Inflammatory macrophage treated with lipopolysaccharide for 1 hour (primary cell): ENCODE measurements at regions not wholly inside any gene's neighbourhood (a gene's known extent, or its start where the extent isn't known, plus 50 kb on each side); places are given as distances from the start of the nearest gene placed in this dataset.

ENCODE experiments used
- DNase-seq, 2 donors: peaks; one replicate each; pipeline ENCODE4 v3.0.0-alpha.2; 2020 to 2022

- no peak for DNase-seq
Measured at GRCh38 chr13:106818971-106819370, 251.0 kb upstream of the ARGLU1 start.

- no peak for DNase-seq
Measured at GRCh38 chr13:106815545-106815944, 247.6 kb upstream of the ARGLU1 start.

- no peak for DNase-seq
Measured at GRCh38 chr13:106814463-106814862, 246.5 kb upstream of the ARGLU1 start.

- no peak for DNase-seq
Measured at GRCh38 chr13:106810069-106810468, 242.1 kb upstream of the ARGLU1 start.

GRCh38 chr13:106804991-106805390 lies 237.1 kb upstream of the ARGLU1 start:
- DNase-seq = no peak

GRCh38 chr13:106802917-106803316 lies 235.0 kb upstream of the ARGLU1 start:
- no peak for DNase-seq

GRCh38 chr13:106799781-106800335 lies 231.9 kb upstream of the ARGLU1 start:
- DNase-seq = no peak

- DNase-seq = no peak
Measured at GRCh38 chr13:106797081-106797640, 229.2 kb upstream of the ARGLU1 start.

GRCh38 chr13:106796280-106797047 lies 228.5 kb upstream of the ARGLU1 start:
- no peak for DNase-seq

GRCh38 chr13:106795847-106796246 lies 227.9 kb upstream of the ARGLU1 start:
- peak; percentile 2 to 6 for DNase-seq

GRCh38 chr13:106794117-106794516 lies 226.2 kb upstream of the ARGLU1 start:
- DNase-seq = no peak

GRCh38 chr13:106789911-106790310 lies 222.0 kb upstream of the ARGLU1 start:
- DNase-seq = no peak

GRCh38 chr13:106786006-106786563 lies 218.1 kb upstream of the ARGLU1 start:
- DNase-seq = peak; percentile 3 to 36

GRCh38 chr13:106774621-106775020 lies 206.7 kb upstream of the ARGLU1 start:
- DNase-seq = peak; percentile 6 to 50

GRCh38 chr13:106772006-106772601 lies 204.2 kb upstream of the ARGLU1 start:
- DNase-seq = no peak

- no peak for DNase-seq
Measured at GRCh38 chr13:106768991-106769390, 201.1 kb upstream of the ARGLU1 start.

GRCh38 chr13:106762708-106763107 lies 194.8 kb upstream of the ARGLU1 start:
- no peak for DNase-seq

- no peak for DNase-seq
Measured at GRCh38 chr13:106756446-106756845, 188.5 kb upstream of the ARGLU1 start.

- no peak for DNase-seq
Measured at GRCh38 chr13:106755542-106755941, 187.6 kb upstream of the ARGLU1 start.

GRCh38 chr13:106753251-106753650 lies 185.3 kb upstream of the ARGLU1 start:
- no peak for DNase-seq

- no peak for DNase-seq
Measured at GRCh38 chr13:106752584-106753170, 184.7 kb upstream of the ARGLU1 start.

GRCh38 chr13:106748785-106749184 lies 180.8 kb upstream of the ARGLU1 start:
- no peak for DNase-seq

- no peak for DNase-seq
Measured at GRCh38 chr13:106744516-106744915, 176.6 kb upstream of the ARGLU1 start.
